Uterus (tissue), 3 donors: ENCODE measurements at regions not wholly inside any gene's neighbourhood (a gene's known extent, or its start where the extent isn't known, plus 50 kb on each side); places are given as distances from the start of the nearest gene placed in this dataset.

Source experiments
- DNase-seq, 2 donors: peaks; one replicate each; pipeline ENCODE4 v3.0.0-alpha.2; 2019 to 2020
- H3K27ac ChIP-seq, 2 donors: fragments of 200-600 bp; sonication (generic); 1 replicate in 1 of 2; 2 replicates in 1 of 2; pipeline ENCODE4 v1.5.1; 2016 to 2018
- H3K27me3 ChIP-seq, 2 donors: fragments of 200-600 bp; sonication (generic); one replicate each; pipeline ENCODE4 v1.5.1; 2018 to 2019; ENCODE audit warnings: control low read depth in 1 of 2
- H3K36me3 ChIP-seq, 2 donors: fragments of 200-600 bp; sonication (generic); one replicate each; pipeline ENCODE4 v1.5.1; 2019; ENCODE audit warnings: control low read depth in 1 of 2
- H3K4me1 ChIP-seq, 2 donors: fragments of 200-600 bp; sonication (generic); one replicate each; pipeline ENCODE4 v1.5.1; 2018 to 2019; ENCODE audit warnings: control low read depth in 1 of 2
- H3K4me3 ChIP-seq, 2 donors: fragments of 200-600 bp; sonication (generic); 1 replicate in 1 of 2; 2 replicates in 1 of 2; pipeline ENCODE4 v1.5.1; 2018 to 2019; ENCODE audit warnings: mild to moderate bottlenecking in 1 of 2
- H3K9me3 ChIP-seq, 2 donors: fragments of 200-600 bp; sonication (generic); one replicate each; pipeline ENCODE4 v1.5.1; 2019; ENCODE audit warnings: control low read depth in 1 of 2
- POLR2A ChIP-seq, 2 donors: fragments of 450-650 bp; IDR thresholded peaks; one replicate each; pipeline ENCODE4 v1.6.1; 2016; ENCODE audit warnings: antibody characterized with exemption in 2 of 2, mild to moderate bottlenecking in 1 of 2, moderate library complexity in 1 of 2
- intact Hi-C: fragments of 100-400 bp; cut with DNase I; formaldehyde crosslinking; loops from one replicate; pipeline ENCODE4 v1.15.1; 2023; ENCODE audit warnings: low total_unique reads
- TF ChIP-seq, protein P1 (sequence below), 4 experiments: fragments of 200-600 bp in 2 of 4; fragments of 450-650 bp in 2 of 4; sonication (generic) in 2 of 4; IDR thresholded peaks; one replicate each; pipeline ENCODE4 v1.5.1; 2016 to 2019; ENCODE audit warnings: antibody characterized with exemption in 4 of 4, mild to moderate bottlenecking in 2 of 4, moderate library complexity in 1 of 4
- donor health status: DM: yes; HTN: yes; CAD: no.

DNA sequence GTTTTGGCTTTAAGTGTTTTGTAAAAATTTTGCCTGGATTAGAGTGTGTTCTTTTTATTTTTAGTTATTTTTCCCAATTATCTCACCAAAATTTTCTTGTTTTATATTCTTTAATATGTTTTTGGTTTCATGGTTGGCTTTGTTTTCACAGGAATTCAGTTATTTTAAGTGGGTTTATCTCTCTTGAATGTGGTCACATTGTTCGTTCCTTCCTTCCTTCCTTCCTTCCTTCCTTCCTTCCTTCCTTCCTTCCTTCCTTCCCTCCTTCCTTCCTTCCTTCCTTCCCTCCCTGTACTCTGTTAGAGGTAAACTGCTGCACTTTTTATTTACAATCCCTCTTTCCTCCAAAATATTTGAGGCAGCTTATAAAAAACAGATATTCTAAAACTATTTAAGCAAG is 672.9 kb upstream of the CITED2 start:
- TF ChIP-seq, protein P1, sequence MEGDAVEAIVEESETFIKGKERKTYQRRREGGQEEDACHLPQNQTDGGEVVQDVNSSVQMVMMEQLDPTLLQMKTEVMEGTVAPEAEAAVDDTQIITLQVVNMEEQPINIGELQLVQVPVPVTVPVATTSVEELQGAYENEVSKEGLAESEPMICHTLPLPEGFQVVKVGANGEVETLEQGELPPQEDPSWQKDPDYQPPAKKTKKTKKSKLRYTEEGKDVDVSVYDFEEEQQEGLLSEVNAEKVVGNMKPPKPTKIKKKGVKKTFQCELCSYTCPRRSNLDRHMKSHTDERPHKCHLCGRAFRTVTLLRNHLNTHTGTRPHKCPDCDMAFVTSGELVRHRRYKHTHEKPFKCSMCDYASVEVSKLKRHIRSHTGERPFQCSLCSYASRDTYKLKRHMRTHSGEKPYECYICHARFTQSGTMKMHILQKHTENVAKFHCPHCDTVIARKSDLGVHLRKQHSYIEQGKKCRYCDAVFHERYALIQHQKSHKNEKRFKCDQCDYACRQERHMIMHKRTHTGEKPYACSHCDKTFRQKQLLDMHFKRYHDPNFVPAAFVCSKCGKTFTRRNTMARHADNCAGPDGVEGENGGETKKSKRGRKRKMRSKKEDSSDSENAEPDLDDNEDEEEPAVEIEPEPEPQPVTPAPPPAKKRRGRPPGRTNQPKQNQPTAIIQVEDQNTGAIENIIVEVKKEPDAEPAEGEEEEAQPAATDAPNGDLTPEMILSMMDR (IDR thresholded peaks at IDR 0.05) = no peak
- TF ChIP-seq POLR2A (IDR thresholded peaks at IDR 0.05) = no peak
- no peak for DNase-seq
- Histone ChIP-seq H3K36me3 (no peaks in the 10 kb centered on the region), H3K4me1 (peaks cover 0 to 16% of the 10 kb centered on the region in 2 donors), H3K27ac (no peak overlapping the region), H3K9me3 (no peaks in the 10 kb centered on the region), H3K4me3 (no peak overlapping the region), H3K27me3 (no peaks in the 10 kb centered on the region)
- intact Hi-C loops = no loop called here

DNA sequence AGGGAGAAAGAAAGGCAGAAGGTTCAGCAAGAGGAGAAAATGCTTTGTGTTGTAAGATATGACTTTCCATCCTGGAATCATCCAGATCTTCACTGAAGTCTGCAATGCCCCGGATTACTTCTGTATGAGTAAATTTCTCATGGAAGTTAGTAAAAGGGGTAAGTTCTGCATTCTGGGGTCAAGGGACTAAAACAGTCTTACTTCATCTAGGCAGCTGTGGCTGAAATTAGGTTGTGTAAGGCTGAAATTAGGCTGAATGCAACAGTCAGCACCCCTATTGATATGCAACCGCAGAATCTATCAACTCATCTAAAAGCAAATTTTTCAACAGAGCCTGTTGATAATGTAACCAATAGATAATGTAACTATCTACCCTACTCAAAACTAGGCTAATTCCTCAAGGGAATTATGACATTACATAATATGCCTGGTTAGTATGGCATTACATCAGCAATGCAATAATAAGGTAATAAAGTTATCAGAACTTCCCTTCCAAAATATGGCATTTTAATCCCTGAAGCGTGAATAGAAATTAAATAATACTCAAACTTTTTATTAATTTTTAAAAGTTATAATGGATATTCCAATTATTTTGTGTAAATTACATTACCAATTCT is 671.7 kb upstream of the CITED2 start:
- no peak for TF ChIP-seq POLR2A (IDR thresholded peaks at IDR 0.05)
- TF ChIP-seq, protein P1 (IDR thresholded peaks at IDR 0.05) = no peak
- DNase-seq = no peak
- Histone ChIP-seq H3K4me1 (peaks cover 0 to 16% of the 10 kb centered on the region in 2 donors), H3K27ac (no peak overlapping the region), H3K4me3 (no peak overlapping the region), H3K36me3 (no peaks in the 10 kb centered on the region), H3K9me3 (no peaks in the 10 kb centered on the region), H3K27me3 (no peaks in the 10 kb centered on the region)
- intact Hi-C loops = no loop called here

DNA sequence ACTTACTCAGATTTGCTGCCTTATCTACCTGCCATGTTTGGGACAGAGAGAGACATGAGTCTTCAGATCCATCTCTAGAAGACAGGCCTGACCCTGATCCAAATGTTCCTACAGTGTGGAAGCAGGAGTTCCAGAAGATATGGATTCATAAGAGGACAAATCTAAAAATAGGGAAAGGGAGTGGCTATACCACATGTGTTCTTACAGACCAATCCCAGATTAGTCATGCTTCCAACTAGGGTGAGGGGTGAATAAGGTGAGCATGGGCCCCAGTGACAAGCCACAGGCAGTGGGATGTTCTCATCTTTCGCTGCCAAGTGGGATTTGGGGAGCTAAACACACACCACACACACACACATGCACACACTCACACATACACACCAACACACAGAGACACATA is 670.7 kb upstream of the CITED2 start:
- H3K36me3 ChIP-seq = no peaks in the 10 kb centered on the region
- H3K4me3 ChIP-seq = no peak overlapping the region
- H3K27me3 ChIP-seq = no peaks in the 10 kb centered on the region
- H3K4me1 ChIP-seq = peaks cover 0 to 16% of the 10 kb centered on the region in 2 donors
- DNase-seq = no peak
- H3K27ac ChIP-seq = no peak overlapping the region
- TF ChIP-seq, protein P1 (IDR thresholded peaks at IDR 0.05) = no peak
- TF ChIP-seq POLR2A (IDR thresholded peaks at IDR 0.05) = no peak
- intact Hi-C loops = no loop called here
- no peaks in the 10 kb centered on the region for H3K9me3 ChIP-seq

DNA sequence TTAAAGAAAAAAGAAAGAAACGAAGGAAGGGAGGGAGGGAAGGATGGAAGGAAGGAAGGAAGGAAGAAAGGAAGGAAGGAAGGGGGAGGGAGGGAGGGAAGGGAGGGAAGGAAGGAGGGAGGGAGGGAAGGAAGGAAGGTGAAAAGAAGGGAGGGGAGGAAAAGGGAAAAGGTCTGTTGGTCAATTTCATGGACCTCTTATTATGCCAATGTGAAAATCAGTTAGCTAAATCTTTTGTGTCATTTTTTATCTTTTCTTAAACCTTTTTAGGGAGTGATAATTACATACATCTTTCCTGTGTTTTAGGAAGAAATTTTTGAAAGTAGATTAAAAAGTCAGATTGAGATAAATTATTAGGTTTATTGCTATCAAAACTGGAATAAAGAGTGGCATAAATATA is 670.2 kb upstream of the CITED2 start:
- Histone ChIP-seq H3K27ac (peak overlapping the region in 1 of 2 donors; percentile 42), H3K9me3 (no peaks in the 10 kb centered on the region), H3K27me3 (no peaks in the 10 kb centered on the region), H3K36me3 (no peaks in the 10 kb centered on the region), H3K4me3 (no peak overlapping the region), H3K4me1 (peaks cover 0 to 16% of the 10 kb centered on the region in 2 donors)
- no peak for DNase-seq
- intact Hi-C loops = no loop called here
- TF ChIP-seq, protein P1 (IDR thresholded peaks at IDR 0.05) = no peak
- TF ChIP-seq POLR2A (IDR thresholded peaks at IDR 0.05) = no peak

DNA sequence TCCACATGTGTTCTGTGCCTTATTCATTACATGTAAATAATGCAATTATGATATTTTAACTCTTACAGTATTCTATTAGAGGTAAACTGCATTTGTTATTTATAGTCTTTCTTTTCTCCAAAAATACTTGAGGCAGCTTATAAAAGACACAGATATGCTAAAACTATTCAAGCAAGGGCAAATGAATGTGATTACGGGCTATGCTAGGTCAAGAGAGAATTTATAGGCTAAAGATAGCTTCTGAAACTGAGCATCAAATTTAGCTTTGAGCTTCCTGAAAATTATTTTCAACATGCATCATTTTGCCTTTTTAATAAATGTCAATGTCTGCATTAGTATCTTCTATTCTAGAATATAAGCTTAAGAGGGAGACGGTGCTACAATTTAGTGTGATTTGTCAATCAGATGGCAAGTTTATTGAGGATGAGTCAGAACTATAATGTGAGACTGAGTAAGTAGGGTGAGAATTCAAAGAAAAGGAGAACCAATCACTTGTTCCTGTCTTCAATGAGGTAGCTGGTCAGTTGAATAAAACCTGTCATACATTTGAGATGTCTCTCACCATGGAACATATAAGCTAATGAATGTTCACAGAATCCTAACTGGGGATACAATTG is 669.4 kb upstream of the CITED2 start:
- no peaks in the 10 kb centered on the region for H3K9me3 ChIP-seq
- no peaks in the 10 kb centered on the region for H3K27me3 ChIP-seq
- H3K4me1 ChIP-seq = peaks cover 0 to 16% of the 10 kb centered on the region in 2 donors
- no peaks in the 10 kb centered on the region for H3K36me3 ChIP-seq
- no peak for DNase-seq
- peak overlapping the region in 1 of 2 donors; percentile 42 for H3K27ac ChIP-seq
- TF ChIP-seq, protein P1 (IDR thresholded peaks at IDR 0.05) = no peak
- TF ChIP-seq POLR2A (IDR thresholded peaks at IDR 0.05) = no peak
- intact Hi-C loops = no loop called here
- H3K4me3 ChIP-seq = no peak overlapping the region
